ENCODE measurements at regions not wholly inside any gene's neighbourhood (a gene's known extent, or its start where the extent isn't known, plus 50 kb on each side); places are given as distances from the start of the nearest gene placed in this dataset.
A peak's percentile ranks its signal among the peaks of the same experiment; 100 is the strongest.

GRCh38 chr9:7370988-7371387, 428.6 kb downstream of the DMAC1 start:
- H3K27ac ChIP-seq, result peak overlapping the region in 1 of 2 donors; percentile 5
- DNase-seq (ENCODE audit: low spot score), result no peak

GRCh38 chr9:7370381-7370780, 429.2 kb downstream of the DMAC1 start:
- Histone ChIP-seq H3K4me3 (no peak overlapping the region), H3K4me1 (peaks cover 0 to 25% of the 10 kb centered on the region in 2 donors), H3K36me3 (no peaks in the 10 kb centered on the region), H3K27me3 (no peaks in the 10 kb centered on the region), H3K9me3 (no peaks in the 10 kb centered on the region), H3K27ac (peak overlapping the region in 1 of 2 donors; percentile 5)
- no peak for TF ChIP-seq CTCF (IDR thresholded peaks at IDR 0.05)
- DNase-seq (ENCODE audit: low spot score), result no peak

More at GRCh38 chr9:7370988-7371387, 428.6 kb downstream of the DMAC1 start:
- no peaks in the 10 kb centered on the region for H3K36me3 ChIP-seq
- H3K27me3 ChIP-seq, result no peaks in the 10 kb centered on the region
- no peak overlapping the region for H3K4me3 ChIP-seq
- no peaks in the 10 kb centered on the region for H3K9me3 ChIP-seq
- H3K4me1 ChIP-seq, result peaks cover 0 to 25% of the 10 kb centered on the region in 2 donors
- TF ChIP-seq CTCF (IDR thresholded peaks at IDR 0.05), result no peak

GRCh38 chr9:7369384-7369821, 430.2 kb downstream of the DMAC1 start:
- no peaks in the 10 kb centered on the region for H3K9me3 ChIP-seq
- no peak overlapping the region for H3K4me3 ChIP-seq
- H3K4me1 ChIP-seq, result peaks cover 0 to 25% of the 10 kb centered on the region in 2 donors
- no peak for DNase-seq (ENCODE audit: low spot score)
- no peak for TF ChIP-seq CTCF (IDR thresholded peaks at IDR 0.05)
- no peak overlapping the region for H3K27ac ChIP-seq
- H3K27me3 ChIP-seq, result no peaks in the 10 kb centered on the region
- no peaks in the 10 kb centered on the region for H3K36me3 ChIP-seq

GRCh38 chr9:7368410-7369292, 430.9 kb downstream of the DMAC1 start:
- no peak for DNase-seq (ENCODE audit: low spot score)
- TF ChIP-seq CTCF (IDR thresholded peaks at IDR 0.05), result no peak
- H3K4me3 ChIP-seq, result no peak overlapping the region
- peaks cover 0 to 25% of the 10 kb centered on the region in 2 donors for H3K4me1 ChIP-seq
- peak overlapping the region; percentile 23 to 61 for H3K27ac ChIP-seq
- H3K9me3 ChIP-seq, result no peaks in the 10 kb centered on the region
- H3K27me3 ChIP-seq, result no peaks in the 10 kb centered on the region
- no peaks in the 10 kb centered on the region for H3K36me3 ChIP-seq

GRCh38 chr9:7367726-7368125, 431.9 kb downstream of the DMAC1 start:
- no peaks in the 10 kb centered on the region for H3K9me3 ChIP-seq
- no peak for TF ChIP-seq CTCF (IDR thresholded peaks at IDR 0.05)
- H3K27ac ChIP-seq, result peak overlapping the region; percentile 23 to 61

More at GRCh38 chr9:7367726-7368125, 431.9 kb downstream of the DMAC1 start:
- no peak for DNase-seq (ENCODE audit: low spot score)
- Histone ChIP-seq H3K36me3 (no peaks in the 10 kb centered on the region), H3K4me1 (peaks cover 0 to 25% of the 10 kb centered on the region in 2 donors), H3K27me3 (no peaks in the 10 kb centered on the region), H3K4me3 (no peak overlapping the region)
